Body of pancreas (tissue), 4 donors: ENCODE measurements at regions not wholly inside any gene's neighbourhood (a gene's known extent, or its start where the extent isn't known, plus 50 kb on each side); places are given as distances from the start of the nearest gene placed in this dataset.
"Not testable (repeated sequence)": the region's sequence is repeated elsewhere in the genome, so short reads cannot be mapped to it uniquely, and the experiment has no call there.

Source experiments
- ATAC-seq: fragments of 150-250 bp; one replicate; pipeline ENCODE4 v1.9.1; 2016
- DNase-seq, 4 donors: peaks; one replicate each; pipeline ENCODE4 v3.0.0-alpha.2; 2019
- H3K27ac ChIP-seq, 4 donors: fragments of 200-600 bp; sonication (generic); 1 replicate in 3 of 4; 2 replicates in 1 of 4; pipeline versions ENCODE4 v1.5.1 to v1.6.1; 2016 to 2019; ENCODE audit warnings: mild to moderate bottlenecking in 1 of 4, mixed read lengths in 1 of 4, moderate library complexity in 1 of 4
- H3K27me3 ChIP-seq, 2 donors: fragments of 200-600 bp; sonication (generic); one replicate each; pipeline ENCODE4 v1.6.0; 2016; ENCODE audit warnings: mild to moderate bottlenecking in 1 of 2
- H3K36me3 ChIP-seq, 2 donors: fragments of 200-600 bp; sonication (generic); replicated peaks in 1 of 2; 2 replicates each; pipeline ENCODE4 v1.5.1; 2016; ENCODE audit warnings: low read depth in 2 of 2; ENCODE audit not compliant: insufficient read depth in 1 of 2
- H3K4me1 ChIP-seq: fragments of 200-600 bp; sonication (generic); one replicate; pipeline ENCODE4 v1.6.0; 2016
- H3K4me3 ChIP-seq, 2 donors: fragments of 200-600 bp; sonication (generic); 1 replicate in 1 of 2; 2 replicates in 1 of 2; pipeline ENCODE4 v1.5.1; 2016 to 2019
- H3K9me3 ChIP-seq, 3 donors: fragments of 200-600 bp; sonication (generic); 1 replicate in 2 of 3; 2 replicates in 1 of 3; pipeline ENCODE4 v1.5.1; 2016
- POLR2A ChIP-seq, 3 donors: fragments of 450-650 bp; IDR thresholded peaks; one replicate each; pipeline ENCODE4 v1.6.1; 2016; ENCODE audit warnings: antibody characterized with exemption in 3 of 3, mild to moderate bottlenecking in 2 of 3
- WGBS, 2 donors: methylation state at CpG; one replicate each; pipeline ENCODE4 v1.1.5; 2017; 5-methylcytosine and 5-hydroxymethylcytosine counted together
- intact Hi-C: fragments of 100-400 bp; cut with DNase I; formaldehyde crosslinking; loops from one replicate; pipeline ENCODE4 v1.15.1; 2023
- TF ChIP-seq, protein P1 (sequence below), 7 experiments: fragments of 450-650 bp in 4 of 7; fragments of 200-600 bp in 3 of 7; sonication (generic) in 3 of 7; IDR thresholded peaks; one replicate each; pipeline ENCODE4 v1.5.1; 2016 to 2019; ENCODE audit warnings: antibody characterized with exemption in 7 of 7

DNA sequence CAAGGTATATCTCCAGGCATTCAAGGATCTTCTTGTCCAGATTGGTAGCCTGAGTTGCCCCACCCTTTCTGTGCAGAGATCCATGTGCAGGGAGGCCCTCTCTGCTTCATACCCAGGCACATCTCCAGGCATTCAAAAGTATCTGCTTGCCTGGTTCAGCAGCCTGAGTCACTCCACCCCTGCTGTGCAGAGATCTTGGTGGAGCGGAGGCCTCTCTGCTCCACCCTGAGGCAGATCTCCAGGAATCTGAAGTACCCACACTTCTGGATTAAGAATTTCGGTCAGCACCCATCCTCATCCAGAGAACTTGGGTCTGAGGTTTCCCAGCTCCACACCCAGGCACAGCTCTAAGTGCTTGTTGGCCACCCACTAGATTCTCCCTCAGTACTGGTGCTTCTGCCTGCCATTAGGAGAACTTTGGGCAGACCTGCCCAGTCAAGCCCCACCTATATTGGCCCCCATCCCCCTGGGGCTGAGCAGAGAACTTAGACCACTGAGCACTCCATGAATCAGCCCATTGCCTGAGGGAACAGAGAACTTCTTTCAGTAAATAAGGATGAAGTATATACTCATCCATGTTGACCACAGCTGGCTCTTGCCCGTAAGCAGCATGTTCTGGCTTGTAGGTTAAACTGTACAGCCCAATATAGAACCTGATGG is 199.5 kb upstream of the ZCCHC13 start:
- TF ChIP-seq POLR2A (IDR thresholded peaks at IDR 0.05), result no peak
- TF ChIP-seq, protein P1, sequence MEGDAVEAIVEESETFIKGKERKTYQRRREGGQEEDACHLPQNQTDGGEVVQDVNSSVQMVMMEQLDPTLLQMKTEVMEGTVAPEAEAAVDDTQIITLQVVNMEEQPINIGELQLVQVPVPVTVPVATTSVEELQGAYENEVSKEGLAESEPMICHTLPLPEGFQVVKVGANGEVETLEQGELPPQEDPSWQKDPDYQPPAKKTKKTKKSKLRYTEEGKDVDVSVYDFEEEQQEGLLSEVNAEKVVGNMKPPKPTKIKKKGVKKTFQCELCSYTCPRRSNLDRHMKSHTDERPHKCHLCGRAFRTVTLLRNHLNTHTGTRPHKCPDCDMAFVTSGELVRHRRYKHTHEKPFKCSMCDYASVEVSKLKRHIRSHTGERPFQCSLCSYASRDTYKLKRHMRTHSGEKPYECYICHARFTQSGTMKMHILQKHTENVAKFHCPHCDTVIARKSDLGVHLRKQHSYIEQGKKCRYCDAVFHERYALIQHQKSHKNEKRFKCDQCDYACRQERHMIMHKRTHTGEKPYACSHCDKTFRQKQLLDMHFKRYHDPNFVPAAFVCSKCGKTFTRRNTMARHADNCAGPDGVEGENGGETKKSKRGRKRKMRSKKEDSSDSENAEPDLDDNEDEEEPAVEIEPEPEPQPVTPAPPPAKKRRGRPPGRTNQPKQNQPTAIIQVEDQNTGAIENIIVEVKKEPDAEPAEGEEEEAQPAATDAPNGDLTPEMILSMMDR (IDR thresholded peaks at IDR 0.05), result no peak
- Histone ChIP-seq H3K27me3 (no peaks in the 10 kb centered on the region), H3K27ac (no peak overlapping the region), H3K36me3 (no peaks in the 10 kb centered on the region), H3K4me1 (no peaks in the 10 kb centered on the region), H3K9me3 (no peaks in the 10 kb centered on the region), H3K4me3 (no peak overlapping the region)
- ATAC-seq, result no peak
- intact Hi-C loops, result no loop called here
- no peak for DNase-seq
- 92 to 100% methylated on average over 1 to 3 of the region's 3 CpGs for WGBS, 2 donors

DNA sequence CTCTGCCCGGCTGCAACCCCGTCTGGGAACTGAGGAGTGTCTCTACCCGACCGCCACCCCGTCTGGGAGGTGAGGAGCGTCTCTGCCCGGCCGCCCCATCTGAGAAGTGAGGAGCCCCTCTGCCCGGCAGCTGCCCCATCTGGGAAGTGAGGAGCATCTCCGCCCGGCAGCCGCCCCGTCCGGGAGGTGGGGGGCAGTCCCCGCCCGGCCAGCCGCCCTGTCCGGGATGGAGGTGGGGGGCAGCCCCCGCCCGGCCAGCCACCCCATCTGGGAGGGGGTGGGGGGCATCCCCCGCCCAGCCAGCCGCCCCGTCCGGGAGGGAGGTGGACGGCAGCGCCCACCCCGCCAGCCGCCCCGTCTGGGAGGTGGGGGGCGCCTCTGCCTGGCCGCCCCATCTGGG is 205.6 kb upstream of the ZCCHC13 start:
- H3K4me1 ChIP-seq, H3K27me3 ChIP-seq, H3K4me3 ChIP-seq, H3K9me3 ChIP-seq, intact Hi-C loops, H3K36me3 ChIP-seq, H3K27ac ChIP-seq, ATAC-seq, DNase-seq: not testable (repeated sequence)
- WGBS, 2 donors, result no CpG with 5 or more reads among the region's 31 CpGs

DNA sequence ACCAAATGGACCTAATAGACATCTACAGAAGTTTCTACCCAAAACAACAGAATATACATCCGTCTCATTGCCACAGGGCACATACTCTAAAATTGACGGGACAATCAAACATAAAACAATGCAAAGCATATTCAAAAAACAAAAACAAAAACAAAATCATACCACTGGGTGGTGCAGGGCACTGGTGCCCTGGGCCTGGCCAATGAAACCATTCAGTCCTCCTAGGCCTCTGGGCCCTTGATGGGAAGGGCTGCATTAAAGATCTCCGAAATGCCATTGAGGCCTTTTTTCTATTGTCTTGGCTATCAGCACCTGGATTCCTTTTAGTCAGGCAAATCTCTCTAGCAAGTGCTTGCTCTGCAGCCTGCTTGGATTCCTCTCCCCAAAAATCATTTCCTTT is 213.9 kb upstream of the ZCCHC13 start:
- no peak for DNase-seq
- WGBS, 2 donors, result 30 to 33% methylated on average over 3 of the region's 3 CpGs
- no peak for ATAC-seq
- no peaks in the 10 kb centered on the region for H3K27me3 ChIP-seq
- no peaks in the 10 kb centered on the region for H3K9me3 ChIP-seq
- no peaks in the 10 kb centered on the region for H3K36me3 ChIP-seq
- TF ChIP-seq POLR2A (IDR thresholded peaks at IDR 0.05), result no peak
- TF ChIP-seq, protein P1 (IDR thresholded peaks at IDR 0.05), result no peak
- no peak overlapping the region for H3K4me3 ChIP-seq
- H3K4me1 ChIP-seq, result no peaks in the 10 kb centered on the region
- no peak overlapping the region for H3K27ac ChIP-seq
- intact Hi-C loops, result no loop called here

DNA sequence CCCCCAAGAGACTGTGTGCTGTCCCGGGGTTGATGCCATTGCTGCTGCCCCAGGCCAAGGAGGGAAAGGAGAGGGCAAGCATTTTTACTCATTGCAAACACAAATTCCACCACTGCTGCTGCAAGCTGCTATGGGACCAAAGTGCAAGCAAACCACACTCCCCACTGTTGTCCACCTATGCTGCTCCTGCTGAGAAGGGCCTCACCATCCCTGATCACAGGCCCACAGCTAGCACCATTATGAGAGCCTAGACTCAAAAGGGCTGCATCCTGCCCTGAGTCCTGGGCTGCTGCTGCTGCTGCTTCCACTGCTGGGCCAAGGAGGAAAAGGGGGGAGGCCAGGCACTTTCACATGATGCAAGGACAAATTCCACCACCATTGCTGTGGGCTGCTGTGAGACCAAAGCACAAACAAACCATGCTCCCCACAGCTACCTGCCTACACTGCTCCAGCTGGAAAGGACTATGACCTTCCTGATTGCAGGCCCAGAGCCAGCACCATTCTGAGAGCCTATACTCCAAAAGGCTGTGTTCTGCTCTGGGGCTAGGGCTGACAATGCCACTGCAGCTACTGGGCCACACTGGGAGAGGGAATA is 218.2 kb upstream of the ZCCHC13 start:
- H3K4me3 ChIP-seq, result no peak overlapping the region
- intact Hi-C loops, result no loop called here
- ATAC-seq, result no peak
- no peaks in the 10 kb centered on the region for H3K4me1 ChIP-seq
- DNase-seq, result no peak
- H3K27ac ChIP-seq, result no peak overlapping the region
- 67% methylated on average over 1 of the region's 1 CpG; no CpG with 5 or more reads in 1 of the 2 donors for WGBS, 2 donors
- H3K27me3 ChIP-seq, result no peaks in the 10 kb centered on the region
- no peaks in the 10 kb centered on the region for H3K36me3 ChIP-seq
- no peaks in the 10 kb centered on the region for H3K9me3 ChIP-seq
- TF ChIP-seq POLR2A (IDR thresholded peaks at IDR 0.05), result no peak
- TF ChIP-seq, protein P1 (IDR thresholded peaks at IDR 0.05), result no peak

DNA sequence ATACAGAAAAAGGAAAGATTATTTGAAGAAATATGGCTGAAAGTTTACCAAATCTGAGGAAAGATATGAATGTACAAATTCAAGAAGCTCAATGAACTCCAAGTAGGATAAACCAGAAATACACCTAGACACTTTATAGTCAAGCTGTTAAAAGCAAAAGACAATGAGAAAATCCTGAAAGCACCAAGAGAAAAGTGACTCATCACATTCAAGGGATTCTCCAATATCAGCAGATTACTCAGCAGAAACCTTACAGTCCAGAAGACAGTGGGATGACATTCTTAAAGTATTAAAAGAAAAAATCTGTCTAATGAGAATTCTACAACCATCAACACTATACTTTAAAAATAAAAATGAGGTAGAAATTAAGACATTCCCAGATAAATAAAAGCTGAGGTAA is 223.8 kb upstream of the ZCCHC13 start:
- Histone ChIP-seq H3K4me1 (no peaks in the 10 kb centered on the region), H3K4me3 (no peak overlapping the region), H3K9me3 (no peaks in the 10 kb centered on the region), H3K36me3 (no peaks in the 10 kb centered on the region), H3K27ac (no peak overlapping the region), H3K27me3 (no peaks in the 10 kb centered on the region)
- no peak for ATAC-seq
- TF ChIP-seq, protein P1 (IDR thresholded peaks at IDR 0.05), result no peak
- no peak for TF ChIP-seq POLR2A (IDR thresholded peaks at IDR 0.05)
- intact Hi-C loops, result no loop called here
- DNase-seq, result no peak
